PFSK-1 (cell line): ENCODE measurements at regions not wholly inside any gene's neighbourhood (a gene's known extent, or its start where the extent isn't known, plus 50 kb on each side); places are given as distances from the start of the nearest gene placed in this dataset.

Source experiments
- POLR2AphosphoS5 ChIP-seq: IDR thresholded peaks from 2 replicates; pipeline ENCODE4 v1.6.1; 2012; ENCODE audit warnings: low read depth, mild to moderate bottlenecking, control low read depth, low read length, moderate library complexity
- REST ChIP-seq, 2 experiments: IDR thresholded peaks; 2 replicates each; pipeline versions ENCODE4 v1.6.1 to v1.8.0; 2011 to 2012; ENCODE audit warnings: low read depth in 2 of 2, low read length in 2 of 2, control low read depth in 1 of 2, inconsistent platforms in 1 of 2, mild to moderate bottlenecking in 1 of 2, moderate library complexity in 1 of 2; ENCODE audit not compliant: insufficient read depth in 1 of 2
- SIN3A ChIP-seq: IDR thresholded peaks from 2 replicates; pipeline ENCODE4 v1.6.1; 2012; ENCODE audit warnings: mild to moderate bottlenecking, low read length, moderate library complexity, borderline replicate concordance; ENCODE audit not compliant: insufficient read depth
- TAF1 ChIP-seq: IDR thresholded peaks from 2 replicates; pipeline ENCODE4 v1.6.1; 2012; ENCODE audit warnings: low read length, control low read depth, borderline replicate concordance; ENCODE audit not compliant: insufficient read depth

GRCh38 chr5:174807471-174807870, 83.1 kb downstream of the MSX2 start:
- no peak for TF ChIP-seq POLR2AphosphoS5
- no peak for TF ChIP-seq REST (IDR thresholded peaks at IDR 0.05; ENCODE audit: insufficient read depth in 1 of 2, low read depth in 2 of 2, low read length in 2 of 2)
- no peak for TF ChIP-seq TAF1
- no peak for TF ChIP-seq SIN3A
